Activated B cell treated with CpG ODN at 0.5 μM for 24 hours (primary cell): ENCODE measurements at regions not wholly inside any gene's neighbourhood (a gene's known extent, or its start where the extent isn't known, plus 50 kb on each side); places are given as distances from the start of the nearest gene placed in this dataset.

Source experiments
- ATAC-seq: fragments of 200-7000 bp; cut with Tn5 transposase; one replicate; pipeline ENCODE4 v1.10.0; 2021; ENCODE audit warnings: low read depth, mild to moderate bottlenecking, moderate library complexity
- CTCF ChIA-PET: fragments of 350-600 bp; sonication (Branson Sonifier 250); formaldehyde crosslinking; loops from one replicate; lab custom pipeline; 2021; ENCODE audit warnings: antibody characterized with exemption; lab: Charles Lee
- POLR2A ChIA-PET: fragments of 350-600 bp; sonication (Branson Sonifier 250); formaldehyde crosslinking; loops from one replicate; lab custom pipeline; 2021; ENCODE audit warnings: antibody characterized with exemption; lab: Charles Lee
- DNase-seq: peaks from one replicate; pipeline ENCODE4 v3.0.0; 2022
- H3K27ac Mint-ChIP-seq: one replicate; pipeline ENCODE4 v1.8.0; 2020; ENCODE audit warnings: mixed read lengths
- H3K27me3 Mint-ChIP-seq: one replicate; pipeline ENCODE4 v1.8.0; 2021; ENCODE audit warnings: mixed read lengths
- H3K36me3 Mint-ChIP-seq: one replicate; pipeline ENCODE4 v1.8.0; 2021; ENCODE audit warnings: low read depth, mixed read lengths
- H3K4me1 Mint-ChIP-seq: one replicate; pipeline ENCODE4 v1.8.0; 2021; ENCODE audit warnings: mixed read lengths
- H3K4me3 Mint-ChIP-seq: one replicate; pipeline ENCODE4 v1.8.0; 2020; ENCODE audit warnings: mild to moderate bottlenecking, mixed read lengths
- H3K9me3 Mint-ChIP-seq: one replicate; pipeline ENCODE4 v1.8.0; 2020; ENCODE audit warnings: mixed read lengths
- CTCF ChIP-seq: fragments of 200-600 bp; IDR thresholded peaks from one replicate; pipeline ENCODE4 v1.8.0; 2022; ENCODE audit warnings: antibody characterized with exemption, mild to moderate bottlenecking
- intact Hi-C: fragments of 100-400 bp; cut with micrococcal nuclease; formaldehyde crosslinking; loops from one replicate; pipeline ENCODE4 v1.15.1; 2024

DNA sequence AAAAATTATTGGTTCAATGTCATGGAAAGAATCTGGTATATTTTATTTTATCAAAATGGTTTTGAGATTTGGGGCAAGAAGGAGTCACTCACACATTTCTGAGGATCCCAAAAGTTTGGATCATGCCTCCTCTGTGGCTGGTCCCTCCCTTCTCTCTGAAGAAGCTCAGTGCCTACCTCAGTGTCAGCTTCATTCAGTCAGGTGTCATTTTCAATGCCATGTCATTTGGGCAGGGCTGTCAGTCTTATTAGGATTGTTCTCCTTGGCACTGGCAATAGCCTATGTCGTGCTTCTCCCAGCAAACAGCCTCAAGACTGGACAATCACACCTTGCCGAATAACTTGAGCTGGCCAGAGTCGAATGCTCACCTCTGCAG lies 264.5 kb upstream of the CAMK1G start:
- no peak for ATAC-seq
- Mint-ChIP-seq H3K4me3 (no peak overlapping the region), H3K9me3 (peaks cover 2% of the 10 kb centered on the region), H3K36me3 (no peaks in the 10 kb centered on the region), H3K27me3 (no peaks in the 10 kb centered on the region), H3K4me1 (no peaks in the 10 kb centered on the region), H3K27ac (no peak overlapping the region)
- no peak for TF ChIP-seq CTCF
- CTCF ChIA-PET: no interaction called here
- DNase-seq: no peak
- POLR2A ChIA-PET: no interaction called here
- intact Hi-C loops: no loop called here

DNA sequence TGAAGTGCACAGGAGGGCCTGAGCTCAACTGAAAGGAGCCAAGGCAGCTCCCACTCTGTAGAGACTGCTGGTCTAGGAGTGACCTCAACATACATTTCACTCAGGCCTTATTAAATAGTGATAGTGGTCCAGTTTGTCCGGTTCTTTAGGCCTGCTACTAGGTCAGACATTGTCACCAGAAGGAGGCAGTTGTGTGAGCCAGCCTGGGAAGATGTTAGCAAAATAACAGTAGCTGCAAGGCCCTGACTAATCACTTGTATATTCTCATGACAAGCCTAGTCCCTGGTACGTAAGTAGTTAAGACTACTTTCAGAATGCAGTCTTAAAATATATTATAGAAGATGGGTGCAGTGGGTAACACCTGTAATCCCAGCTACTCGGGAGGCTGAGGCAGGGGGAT lies 264.0 kb upstream of the CAMK1G start:
- Mint-ChIP-seq H3K9me3 (peaks cover 2% of the 10 kb centered on the region), H3K36me3 (no peaks in the 10 kb centered on the region), H3K27ac (no peak overlapping the region), H3K4me1 (no peaks in the 10 kb centered on the region), H3K27me3 (no peaks in the 10 kb centered on the region), H3K4me3 (no peak overlapping the region)
- intact Hi-C loops: no loop called here
- DNase-seq (no peak), ATAC-seq (no peak)
- ChIA-PET POLR2A (no interaction called here), CTCF (no interaction called here)
- no peak for TF ChIP-seq CTCF

- H3K4me1 Mint-ChIP-seq: no peaks in the 10 kb centered on the region
- peaks cover 2% of the 10 kb centered on the region for H3K27me3 Mint-ChIP-seq
- DNase-seq (no peak), ATAC-seq (no peak)
- intact Hi-C loops: no loop called here
- ChIA-PET POLR2A (no interaction called here), CTCF (interaction anchor here (1.0 kb wide), 1 partner anchor 31 kb away, joined by 3 read pairs; no protein-coding TSS in a partner anchor)
- H3K4me3 Mint-ChIP-seq: no peak overlapping the region
- no peaks in the 10 kb centered on the region for H3K36me3 Mint-ChIP-seq
- H3K27ac Mint-ChIP-seq: no peak overlapping the region
- no peak for TF ChIP-seq CTCF
- peaks cover 2% of the 10 kb centered on the region for H3K9me3 Mint-ChIP-seq
Observed at GRCh38 chr1:209323743-209324142, 259.8 kb upstream of the CAMK1G start.

DNA sequence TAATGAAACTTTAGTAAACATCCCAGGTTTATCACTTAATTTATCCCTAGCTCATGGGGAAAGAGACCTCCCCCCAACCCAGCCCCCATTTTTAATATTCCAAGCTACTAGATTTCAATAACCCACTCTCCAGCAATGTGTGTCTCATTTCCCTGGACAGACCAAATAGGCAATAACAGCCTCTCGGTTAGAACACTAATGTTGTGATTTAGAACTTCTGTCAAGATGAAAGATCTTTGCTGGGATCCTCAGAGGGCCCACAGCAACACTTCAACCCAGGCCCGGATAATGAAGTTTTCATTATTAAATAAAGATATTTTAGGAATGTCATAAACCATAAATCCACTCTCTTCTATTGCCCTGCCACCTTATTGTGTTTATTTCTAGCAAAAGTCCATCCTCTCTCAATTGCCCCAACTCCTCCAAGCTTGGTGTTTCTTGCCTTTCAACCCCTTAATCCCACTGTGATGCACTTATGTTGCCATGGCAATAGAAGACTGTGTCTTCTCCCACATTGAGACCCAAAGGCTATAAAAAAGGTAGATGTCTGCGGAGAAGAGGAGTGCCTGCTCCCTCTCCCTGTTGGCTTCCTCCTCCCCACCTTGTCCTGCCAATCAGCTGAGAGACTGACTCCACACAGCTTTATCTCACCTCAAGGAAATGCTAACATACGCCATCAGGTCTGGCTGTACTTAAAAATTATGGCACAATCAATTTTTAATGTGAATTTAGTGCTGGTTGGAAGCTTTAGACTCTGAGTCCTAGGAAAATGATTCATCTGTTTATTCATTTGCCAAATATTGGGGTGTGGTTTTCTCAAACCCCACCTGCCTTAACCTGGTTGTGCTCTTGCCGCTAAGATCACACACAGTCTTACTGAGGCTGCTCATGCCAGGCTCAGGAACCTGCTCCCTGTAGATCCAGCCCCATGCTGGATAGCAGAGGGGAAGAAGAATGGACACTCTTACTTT lies 258.3 kb upstream of the CAMK1G start:
- ATAC-seq (no peak), DNase-seq (no peak)
- Mint-ChIP-seq H3K9me3 (peaks cover 2% of the 10 kb centered on the region), H3K4me3 (no peak overlapping the region), H3K36me3 (no peaks in the 10 kb centered on the region), H3K4me1 (no peaks in the 10 kb centered on the region), H3K27me3 (peaks cover 2% of the 10 kb centered on the region), H3K27ac (no peak overlapping the region)
- ChIA-PET CTCF (interaction anchor here (1.0 kb wide), 1 partner anchor 29 kb away, joined by 3 read pairs; no protein-coding TSS in a partner anchor), POLR2A (no interaction called here)
- TF ChIP-seq CTCF: no peak
- intact Hi-C loops: no loop called here

GRCh38 chr1:209326076-209326475 lies 257.4 kb upstream of the CAMK1G start:
- peaks cover 2% of the 10 kb centered on the region for H3K9me3 Mint-ChIP-seq
- H3K27me3 Mint-ChIP-seq: peaks cover 2% of the 10 kb centered on the region
- H3K36me3 Mint-ChIP-seq: no peaks in the 10 kb centered on the region
- CTCF ChIA-PET: no interaction called here
- POLR2A ChIA-PET: no interaction called here
- H3K4me1 Mint-ChIP-seq: no peaks in the 10 kb centered on the region
- ATAC-seq (no peak), DNase-seq (no peak)
- intact Hi-C loops: no loop called here
- no peak overlapping the region for H3K27ac Mint-ChIP-seq
- H3K4me3 Mint-ChIP-seq: no peak overlapping the region
- no peak for TF ChIP-seq CTCF
